IMR-90 (cell line): ENCODE measurements at regions not wholly inside any gene's neighbourhood (a gene's known extent, or its start where the extent isn't known, plus 50 kb on each side); places are given as distances from the start of the nearest gene placed in this dataset.

ENCODE experiments used
- ATAC-seq: fragments of 200-7000 bp; cut with Tn5 transposase; 2 replicates; pipeline ENCODE4 v1.9.1; 2020; ENCODE audit warnings: low read depth, mild to moderate bottlenecking, moderate library complexity
- BruUV-seq: library from RNA; stranded (reverse); fragments of 400-500 nt; replicated peaks from 2 replicates; lab custom pipeline; 2021; lab: Mats Ljungman, UMichigan
- CTCF ChIA-PET: fragments of 300-600 bp; formaldehyde crosslinking; extraction: SDS; loops from one replicate; lab custom pipeline; 2021; ENCODE audit warnings: antibody characterized with exemption; lab: Yijun Ruan, JAX
- POLR2A ChIA-PET: fragments of 300-600 bp; sonication (Branson Sonifier 250); formaldehyde crosslinking; loops from one replicate; lab custom pipeline; 2022; ENCODE audit warnings: antibody characterized with exemption; ENCODE audit not compliant: unreplicated experiment; lab: Charles Lee
- DNase-seq: peaks from one replicate; pipeline ENCODE4 v3.0.0; 2013
- H2AFZ ChIP-seq: replicated peaks from 2 replicates; pipeline ENCODE3; 2013; ENCODE audit warnings: low read length, mild to moderate bottlenecking; ENCODE audit not compliant: poor library complexity
- H2AK5ac ChIP-seq: 2 replicates; pipeline ENCODE4 v1.6.1; 2013; ENCODE audit warnings: low read depth, low read length, inconsistent platforms
- H2AK9ac ChIP-seq: replicated peaks from 2 replicates; pipeline ENCODE3; 2013; ENCODE audit warnings: mild to moderate bottlenecking, low read depth, low read length, moderate library complexity; ENCODE audit not compliant: poor library complexity
- H2BK120ac ChIP-seq: 2 replicates; pipeline ENCODE4 v1.6.1; 2013; ENCODE audit warnings: low read depth, low read length, inconsistent platforms
- H2BK15ac ChIP-seq: 3 replicates; pipeline ENCODE4 v1.6.1; 2013; ENCODE audit warnings: low read depth, low read length, inconsistent platforms
- H2BK20ac ChIP-seq: 2 replicates; pipeline ENCODE4 v1.6.1; 2013; ENCODE audit warnings: low read depth, mild to moderate bottlenecking, inconsistent platforms, low read length, moderate library complexity
- H2BK5ac ChIP-seq: 2 replicates; pipeline ENCODE4 v1.6.1; 2013; ENCODE audit warnings: mild to moderate bottlenecking, low read depth, low read length, inconsistent platforms; ENCODE audit not compliant: poor library complexity, severe bottlenecking
- H3K14ac ChIP-seq: replicated peaks from 2 replicates; pipeline ENCODE4 v1.6.1; 2013; ENCODE audit warnings: low read depth, low read length, inconsistent platforms
- H3K18ac ChIP-seq: 2 replicates; pipeline ENCODE4 v1.6.1; 2013; ENCODE audit warnings: low read depth, low read length, control low read depth
- H3K23ac ChIP-seq: 2 replicates; pipeline ENCODE4 v1.6.1; 2013; ENCODE audit warnings: low read depth, low read length, inconsistent platforms
- H3K27ac ChIP-seq: 2 replicates; pipeline ENCODE4 v1.5.1; 2013; ENCODE audit warnings: mild to moderate bottlenecking, control low read depth, low read length; ENCODE audit not compliant: insufficient read depth
- H3K27me3 ChIP-seq: 2 replicates; pipeline ENCODE4 v1.6.1; 2013; ENCODE audit warnings: low read length; ENCODE audit not compliant: control insufficient read depth, insufficient read depth
- H3K36me3 ChIP-seq: 2 replicates; pipeline ENCODE4 v1.6.1; 2013; ENCODE audit warnings: low read length, mixed read lengths; ENCODE audit not compliant: control insufficient read depth, insufficient read depth
- H3K4ac ChIP-seq: 2 replicates; pipeline ENCODE4 v1.6.1; 2013; ENCODE audit warnings: low read depth, low read length, inconsistent platforms
- H3K4me1 ChIP-seq: 2 replicates; pipeline ENCODE4 v1.6.1; 2013; ENCODE audit warnings: low read length, mixed read lengths; ENCODE audit not compliant: control insufficient read depth, insufficient read depth
- H3K4me2 ChIP-seq: 2 replicates; pipeline ENCODE4 v1.6.1; 2013; ENCODE audit warnings: low read depth, mild to moderate bottlenecking, control low read depth, low read length, moderate library complexity
- H3K4me3 ChIP-seq: 2 replicates; pipeline ENCODE4 v1.5.1; 2013; ENCODE audit warnings: low read depth, mild to moderate bottlenecking, control low read depth, low read length, moderate library complexity; ENCODE audit not compliant: insufficient read depth
- H3K56ac ChIP-seq: 2 replicates; pipeline ENCODE4 v1.6.1; 2013; ENCODE audit warnings: low read length, inconsistent platforms; ENCODE audit not compliant: insufficient read depth; ENCODE audit errors: extremely low read depth
- H3K79me1 ChIP-seq, 2 experiments: 2 replicates each; pipeline ENCODE4 v1.6.1; 2013; ENCODE audit warnings: low read length in 2 of 2, inconsistent platforms in 1 of 2, low read depth in 1 of 2
- H3K9ac ChIP-seq: 2 replicates; pipeline ENCODE4 v1.6.1; 2013; ENCODE audit warnings: low read depth, low read length, control low read depth
- H3K9me1 ChIP-seq: 2 replicates; pipeline ENCODE4 v1.6.1; 2013; ENCODE audit warnings: low read length, inconsistent platforms; ENCODE audit not compliant: insufficient read depth
- H3K9me3 ChIP-seq: 2 replicates; pipeline ENCODE4 v1.6.1; 2013; ENCODE audit warnings: low read length; ENCODE audit not compliant: control insufficient read depth, insufficient read depth
- H4K20me1 ChIP-seq: 2 replicates; pipeline ENCODE4 v1.6.1; 2013; ENCODE audit warnings: low read length, inconsistent platforms; ENCODE audit not compliant: insufficient read depth
- H4K5ac ChIP-seq: 2 replicates; pipeline ENCODE4 v1.6.1; 2013; ENCODE audit warnings: mild to moderate bottlenecking, low read depth, low read length, control low read depth
- H4K8ac ChIP-seq, 2 experiments: 2 replicates each; pipeline ENCODE4 v1.6.1; 2013; ENCODE audit warnings: low read depth in 2 of 2, low read length in 2 of 2, control low read depth in 1 of 2, inconsistent platforms in 1 of 2
- H4K91ac ChIP-seq: 2 replicates; pipeline ENCODE4 v1.6.1; 2013; ENCODE audit warnings: low read depth, low read length, inconsistent platforms; ENCODE audit not compliant: insufficient read depth
- CEBPB ChIP-seq: IDR thresholded peaks from 2 replicates; pipeline ENCODE4 v1.6.1; 2012; ENCODE audit warnings: low read depth, low read length, improper control_type of control experiment
- CTCF ChIP-seq: conservative IDR thresholded peaks from 2 replicates; pipeline ENCODE4 v1.5.1; 2012; ENCODE audit warnings: mild to moderate bottlenecking, low read depth, low read length, improper control_type of control experiment
- ELK1 ChIP-seq: fragments of 150-350 bp; IDR thresholded peaks from 2 replicates; pipeline ENCODE4 v1.6.1; 2016; ENCODE audit warnings: low read depth, mild to moderate bottlenecking, low read length, moderate library complexity, borderline replicate concordance
- FOS ChIP-seq: fragments of 150-350 bp; IDR thresholded peaks from 2 replicates; pipeline ENCODE4 v1.6.1; 2016; ENCODE audit warnings: low read depth, low read length
- MAFK ChIP-seq: IDR thresholded peaks from 2 replicates; pipeline ENCODE4 v1.6.1; 2012; ENCODE audit warnings: low read depth, low read length, improper control_type of control experiment
- MAZ ChIP-seq: IDR thresholded peaks from 2 replicates; pipeline ENCODE4 v1.6.1; 2012; ENCODE audit warnings: low read depth, mild to moderate bottlenecking, low read length, improper control_type of control experiment, moderate library complexity, borderline replicate concordance
- NFE2L2 ChIP-seq: fragments of 150-350 bp; IDR thresholded peaks from 2 replicates; pipeline ENCODE4 v1.6.1; 2016; ENCODE audit warnings: low read depth, mild to moderate bottlenecking, low read length
- POLR2A ChIP-seq: IDR thresholded peaks from 2 replicates; pipeline ENCODE4 v1.6.1; 2012; ENCODE audit warnings: mild to moderate bottlenecking, low read depth, low read length
- RCOR1 ChIP-seq: IDR thresholded peaks from 2 replicates; pipeline ENCODE4 v1.6.1; 2012; ENCODE audit warnings: mild to moderate bottlenecking, low read length, improper control_type of control experiment; ENCODE audit not compliant: insufficient replicate concordance
- SMC3 ChIP-seq: fragments of 150-350 bp; IDR thresholded peaks from 2 replicates; pipeline ENCODE4 v1.6.1; 2016; ENCODE audit warnings: low read depth, mild to moderate bottlenecking, antibody characterized with exemption, low read length, moderate library complexity
- WGBS, 2 experiments: methylation state at CpG; one replicate each; pipeline versions ENCODE4 v1.1.5 to v1.1.7; 2013; ENCODE audit warnings: missing lambda C conversion rate in 2 of 2; ENCODE audit not compliant: insufficient read length in 1 of 2; ENCODE audit errors: extremely low coverage in 2 of 2; 5-methylcytosine and 5-hydroxymethylcytosine counted together
- dilution Hi-C: fragments of 300-500 bp; cut with HindIII; formaldehyde crosslinking; loops from one replicate; pipeline ENCODE4 v1.14.3; 2018; ENCODE audit warnings: low sequenced_read_pairs; ENCODE audit not compliant: unreplicated experiment
- in situ Hi-C: fragments of 300-500 bp; cut with MboI; formaldehyde crosslinking; loops from 3 replicates; pipeline ENCODE4 v1.14.3; 2019; ENCODE audit warnings: low sequenced_read_pairs, inconsistent platforms, mixed read lengths
- intact Hi-C: fragments of 100-400 bp; cut with micrococcal nuclease; formaldehyde crosslinking; loops from 2 replicates; pipeline ENCODE4 v1.10.0; 2022
- TF ChIP-seq, protein P1 (sequence below): fragments of 150-350 bp; IDR thresholded peaks from 2 replicates; pipeline ENCODE4 v1.6.1; 2017; ENCODE audit warnings: mild to moderate bottlenecking, antibody characterized with exemption, low read length, low read depth

DNA sequence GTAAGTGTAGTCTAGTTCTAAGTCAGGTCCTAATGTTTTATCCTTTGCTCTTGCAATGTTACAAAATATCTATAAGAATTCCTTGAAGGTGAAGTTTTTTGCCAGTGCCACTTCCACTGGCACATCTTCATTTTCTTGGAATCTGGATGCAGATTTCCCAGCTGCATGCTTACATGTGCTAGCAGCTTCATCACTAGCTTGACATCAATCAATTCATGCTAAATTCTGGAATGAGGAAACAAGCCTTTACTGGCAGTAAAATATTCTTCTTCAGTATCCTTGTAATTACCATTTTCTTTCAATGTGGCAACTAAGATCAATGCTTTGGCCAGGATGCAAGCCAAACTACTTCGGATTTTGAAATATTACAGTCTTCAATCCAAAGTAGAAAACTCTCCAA is 200.6 kb upstream of the SIX2 start:
- Histone ChIP-seq H2AK5ac (no peak overlapping the region), H4K8ac (no peak overlapping the region), H4K5ac (no peak overlapping the region), H3K79me1 (no peaks in the 10 kb centered on the region), H3K27ac (no peak overlapping the region), H3K14ac (no peak overlapping the region), H3K9me1 (peaks cover 2% of the 10 kb centered on the region; the same call in 1 of the 2 replicates), H3K4ac (no peak overlapping the region), H2BK5ac (no peak overlapping the region), H3K23ac (no peak overlapping the region), H3K9me3 (peaks cover 3% of the 10 kb centered on the region), H3K36me3 (no peaks in the 10 kb centered on the region), H3K18ac (no peak overlapping the region), H3K4me1 (peaks cover 5% of the 10 kb centered on the region; the same call in 1 of the 2 replicates), H3K4me3 (no peak overlapping the region), H3K9ac (no peak overlapping the region), H3K27me3 (peaks cover 23% of the 10 kb centered on the region), H2BK120ac (no peak overlapping the region), H2BK20ac (no peak overlapping the region), H2AFZ (no peak overlapping the region), H3K56ac (no peak overlapping the region), H2BK15ac (no peak overlapping the region), H4K20me1 (no peaks in the 10 kb centered on the region), H2AK9ac (no peak overlapping the region), H4K91ac (no peak overlapping the region), H3K4me2 (no peak overlapping the region)
- ATAC-seq (no peak), DNase-seq (no peak)
- intact Hi-C loops, result no loop called here
- POLR2A ChIA-PET, result no interaction called here
- in situ Hi-C loops, result no loop called here
- no TSS peak for BruUV-seq
- dilution Hi-C loops, result no loop called here
- CTCF ChIA-PET, result no interaction called here
- TF ChIP-seq MAFK (no peak), FOS (no peak), ELK1 (no peak), CEBPB (no peak), CTCF (no peak), NFE2L2 (no peak), SMC3 (no peak), MAZ (no peak), RCOR1 (no peak), POLR2A (no peak)
- TF ChIP-seq, protein P1, sequence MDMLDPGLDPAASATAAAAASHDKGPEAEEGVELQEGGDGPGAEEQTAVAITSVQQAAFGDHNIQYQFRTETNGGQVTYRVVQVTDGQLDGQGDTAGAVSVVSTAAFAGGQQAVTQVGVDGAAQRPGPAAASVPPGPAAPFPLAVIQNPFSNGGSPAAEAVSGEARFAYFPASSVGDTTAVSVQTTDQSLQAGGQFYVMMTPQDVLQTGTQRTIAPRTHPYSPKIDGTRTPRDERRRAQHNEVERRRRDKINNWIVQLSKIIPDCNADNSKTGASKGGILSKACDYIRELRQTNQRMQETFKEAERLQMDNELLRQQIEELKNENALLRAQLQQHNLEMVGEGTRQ, result no peak
- no CpG with 5 or more reads among the region's 1 CpG for WGBS, 2 experiments
